Femur (tissue), 1 donor: ENCODE measurements at regions not wholly inside any gene's neighbourhood (a gene's known extent, or its start where the extent isn't known, plus 50 kb on each side); places are given as distances from the start of the nearest gene placed in this dataset.
A peak's percentile ranks its signal among the peaks of the same experiment; 100 is the strongest.
"Not testable (repeated sequence)": the region's sequence is repeated elsewhere in the genome, so short reads cannot be mapped to it uniquely, and the experiment has no call there.

Experiments
- DNase-seq: peaks from one replicate; pipeline ENCODE4 v3.0.0-alpha.2; 2017

GRCh38 chr4:106588891-106589290 is 220.3 kb upstream of the GIMD1 start:
- no peak for DNase-seq

GRCh38 chr4:106587558-106587957 is 219.0 kb upstream of the GIMD1 start:
- no peak for DNase-seq

GRCh38 chr4:106585915-106586349 is 217.4 kb upstream of the GIMD1 start:
- DNase-seq: no peak

- no peak for DNase-seq
These were observed 215.9 kb upstream of the GIMD1 start for GRCh38 chr4:106584337-106584989.

DNA sequence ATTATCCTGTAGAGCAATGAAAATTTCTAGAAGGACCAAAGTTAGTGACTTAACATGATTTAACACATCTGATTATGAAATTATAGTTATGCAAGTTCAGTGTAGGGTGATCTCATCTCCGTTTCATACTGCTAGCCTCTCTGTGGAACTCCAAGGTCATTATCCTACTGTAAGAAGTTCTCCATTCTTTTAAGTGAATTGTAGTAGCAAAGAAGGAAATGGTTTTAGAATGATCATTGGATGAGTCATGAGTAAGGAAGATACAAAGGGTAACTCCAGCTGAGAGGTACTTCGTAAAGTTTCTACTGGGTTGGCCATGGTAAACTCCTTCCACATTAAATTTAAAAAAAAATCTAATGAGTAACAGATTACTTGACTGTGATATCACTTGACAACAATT is 215.0 kb upstream of the GIMD1 start:
- DNase-seq: no peak

DNA sequence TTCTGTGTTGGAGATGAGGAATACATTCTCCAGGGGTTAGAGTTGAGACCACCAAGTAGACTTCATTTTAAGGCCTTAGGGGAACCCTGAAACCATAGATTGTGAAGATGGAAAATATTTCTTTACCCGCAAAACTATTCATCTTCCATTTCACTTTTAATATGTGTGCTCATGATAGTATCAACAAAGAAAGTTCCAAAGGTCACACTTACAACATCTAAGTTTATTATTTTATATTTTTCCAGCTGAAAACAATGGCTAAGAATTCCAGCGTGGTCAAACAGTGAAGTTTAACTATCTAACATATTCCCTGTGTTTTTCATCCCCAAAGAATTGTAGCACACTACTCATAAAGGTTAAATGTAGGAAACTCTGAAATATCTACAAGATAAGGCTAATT is 214.5 kb upstream of the GIMD1 start:
- DNase-seq: no peak

- DNase-seq: no peak
These were observed 213.5 kb upstream of the GIMD1 start for GRCh38 chr4:106582103-106582502.

DNA sequence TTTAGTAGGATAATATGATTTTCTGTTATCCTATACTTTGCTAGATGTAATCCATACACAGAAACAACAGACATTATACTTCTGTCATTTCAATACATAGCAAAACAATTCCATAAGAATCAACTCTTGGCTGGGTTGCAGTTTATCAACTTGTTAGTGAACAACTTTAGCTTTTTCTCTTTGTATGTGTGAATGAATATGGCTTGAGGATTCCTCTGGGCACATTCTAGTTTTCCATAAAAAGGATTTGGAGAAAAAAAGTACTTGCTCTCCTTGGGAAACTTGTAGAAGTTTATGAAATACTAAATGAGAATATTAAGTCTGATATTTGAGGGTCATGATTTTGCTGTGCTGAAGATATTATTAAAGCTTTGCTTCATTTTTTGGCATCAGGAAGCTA is 210.7 kb upstream of the GIMD1 start:
- DNase-seq: no peak

- peak; percentile 82 for DNase-seq
These were observed 200.8 kb upstream of the GIMD1 start for GRCh38 chr4:106569146-106570031.

DNA sequence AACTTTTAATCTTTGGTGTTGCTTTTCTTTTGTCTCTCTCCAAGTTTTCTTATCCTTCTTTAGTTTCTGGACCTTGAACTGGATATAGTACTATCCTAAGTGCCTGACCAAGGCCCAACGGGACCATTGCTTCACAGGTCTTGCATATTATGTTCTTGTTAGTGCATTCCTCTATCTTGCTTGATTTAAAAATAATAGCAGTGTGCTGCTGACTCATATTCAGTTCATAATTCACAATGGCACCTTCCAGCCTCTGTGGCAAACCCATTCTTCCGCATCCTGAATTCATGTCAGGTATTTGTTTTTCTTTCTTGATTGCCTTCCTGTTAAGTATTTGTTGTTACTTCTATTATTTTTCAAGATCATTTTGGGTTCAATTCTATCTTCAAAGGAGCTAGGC is 197.1 kb upstream of the GIMD1 start:
- DNase-seq: no peak

GRCh38 chr4:106563637-106564036 is 195.1 kb upstream of the GIMD1 start:
- not testable (repeated sequence) for DNase-seq

- DNase-seq: no peak
These were observed 183.1 kb upstream of the GIMD1 start for GRCh38 chr4:106551724-106552123.

- DNase-seq: no peak
These were observed 180.0 kb upstream of the GIMD1 start for GRCh38 chr4:106548446-106549044.

DNA sequence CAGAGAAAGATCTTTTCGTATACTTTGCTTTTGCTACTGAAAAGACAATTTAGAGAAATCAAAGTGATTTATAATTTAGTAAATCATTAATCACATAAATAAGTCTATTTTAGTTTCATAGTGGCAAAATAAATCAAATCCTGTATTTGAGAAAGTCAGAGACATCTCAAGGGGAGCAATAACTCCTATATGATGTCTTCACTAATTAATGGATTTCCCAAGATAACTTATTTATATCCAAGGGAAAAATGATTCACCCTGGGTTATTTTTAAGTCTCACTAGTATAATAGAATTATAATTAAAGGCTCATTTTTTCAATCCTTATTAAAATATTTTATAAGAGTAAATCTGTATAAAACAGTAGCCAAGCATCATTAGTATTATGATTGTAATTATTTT is 177.8 kb upstream of the GIMD1 start:
- DNase-seq: no peak

DNA sequence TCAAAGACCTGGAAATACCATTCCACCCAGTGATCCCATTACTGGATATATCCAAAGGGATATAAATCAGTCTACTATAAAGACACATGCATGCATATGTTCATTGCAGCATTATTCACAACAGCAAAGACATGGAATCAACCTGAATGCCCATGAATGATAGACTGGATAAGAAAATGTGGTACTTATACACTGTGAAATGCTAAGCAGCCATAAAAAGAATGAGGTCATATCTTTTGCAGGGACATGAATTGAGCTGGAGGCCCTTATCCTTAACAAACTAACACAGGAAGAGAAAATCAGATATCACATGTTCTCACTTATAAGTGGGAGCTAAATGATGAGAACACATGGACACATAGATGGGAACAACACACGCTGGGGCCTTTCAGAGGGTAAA is 174.0 kb upstream of the GIMD1 start:
- not testable (repeated sequence) for DNase-seq

GRCh38 chr4:106541253-106541652 is 172.7 kb upstream of the GIMD1 start:
- DNase-seq: no peak

DNA sequence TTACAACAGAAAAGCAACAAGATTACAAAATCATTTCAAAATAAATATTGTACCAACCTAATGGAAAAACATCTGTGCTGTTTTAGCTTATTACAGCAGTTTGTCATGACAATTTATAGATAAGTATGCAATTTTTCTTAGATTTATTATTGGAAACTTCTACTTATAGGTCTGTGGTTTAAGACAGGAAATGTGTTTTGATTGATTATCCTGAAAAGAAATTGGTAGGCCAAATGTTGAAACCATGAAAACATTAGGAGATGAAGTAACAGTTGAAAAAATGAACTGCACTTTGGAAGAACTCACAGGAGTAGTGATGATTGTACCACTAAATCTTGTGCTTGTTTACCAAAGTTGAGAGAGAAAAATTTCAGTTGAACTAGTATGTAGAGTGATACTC is 162.2 kb upstream of the GIMD1 start:
- no peak for DNase-seq

DNA sequence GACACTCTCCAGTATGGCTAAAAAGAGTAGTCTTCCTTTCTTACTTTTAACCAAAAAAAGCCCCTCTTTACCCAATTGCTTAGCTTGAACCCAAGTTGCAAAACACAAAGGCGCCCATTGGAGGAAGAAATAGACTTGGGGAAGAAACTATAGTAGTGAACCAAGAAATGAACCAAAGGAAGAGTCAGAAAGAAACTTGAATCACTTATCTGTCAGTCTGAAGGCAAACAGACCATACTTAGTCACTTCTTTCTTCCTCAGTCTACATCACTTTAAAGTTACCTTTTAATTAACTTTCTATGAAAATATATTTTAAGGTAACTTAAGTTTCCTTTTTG is 161.4 kb upstream of the GIMD1 start:
- no peak for DNase-seq

GRCh38 chr4:106529348-106530023 is 160.9 kb upstream of the GIMD1 start:
- DNase-seq: no peak

GRCh38 chr4:106527316-106527715 is 158.7 kb upstream of the GIMD1 start:
- no peak for DNase-seq

DNA sequence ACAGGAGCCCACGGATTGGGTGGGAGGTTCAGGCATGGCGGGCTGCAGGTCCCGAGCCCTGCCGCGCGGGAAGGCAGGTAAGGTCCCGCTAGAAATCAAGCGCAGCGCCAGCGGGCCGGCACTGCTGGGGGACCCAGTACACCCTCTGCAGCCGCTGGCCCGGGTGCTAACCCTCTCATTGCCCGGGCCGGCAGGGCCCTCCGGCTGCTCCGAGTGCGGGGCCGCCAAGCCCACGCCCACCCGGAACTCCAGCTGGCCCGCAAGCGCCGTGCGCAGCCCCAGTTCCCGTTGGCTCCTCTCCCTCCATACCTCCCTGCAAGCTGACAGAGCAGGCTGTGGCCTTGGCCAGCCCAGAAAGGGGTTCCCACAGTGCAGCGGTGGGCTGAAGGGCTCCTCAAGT is 156.8 kb upstream of the GIMD1 start:
- not testable (repeated sequence) for DNase-seq

GRCh38 chr4:106524772-106525171 is 156.2 kb upstream of the GIMD1 start:
- not testable (repeated sequence) for DNase-seq

DNA sequence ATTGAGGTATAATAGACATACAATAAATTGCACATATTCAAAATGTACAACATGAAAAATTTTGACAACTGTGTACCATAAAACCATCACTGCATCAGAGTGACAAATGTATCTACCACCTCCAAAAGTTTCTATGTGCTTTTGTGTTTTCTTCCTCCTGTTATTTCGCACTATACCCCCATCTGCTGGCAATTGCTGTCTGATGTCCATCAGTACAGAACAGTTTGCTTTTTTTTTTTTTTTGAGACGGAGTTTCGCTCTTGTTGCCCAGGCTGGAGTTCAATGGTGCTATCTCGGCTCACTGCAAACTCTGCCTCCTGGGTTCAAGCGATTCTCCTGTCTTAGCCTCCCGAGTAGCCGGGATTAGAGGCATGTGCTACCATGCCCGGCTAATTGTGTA is 154.3 kb upstream of the GIMD1 start:
- no peak for DNase-seq

GRCh38 chr4:106512706-106513105 is 144.1 kb upstream of the GIMD1 start:
- DNase-seq: no peak
